Neural progenitor cell (in vitro differentiated cells): ENCODE measurements at regions not wholly inside any gene's neighbourhood (a gene's known extent, or its start where the extent isn't known, plus 50 kb on each side); places are given as distances from the start of the nearest gene placed in this dataset.

Experiments
- CTCF ChIP-seq: fragments of 200-600 bp; sonication (generic); IDR thresholded peaks from 2 replicates; pipeline ENCODE4 v1.5.1; 2017; ENCODE audit warnings: antibody characterized with exemption, mild to moderate bottlenecking
- EZH2 ChIP-seq: fragments of 200-600 bp; sonication (generic); IDR thresholded peaks from 2 replicates; pipeline ENCODE4 v1.6.1; 2017; ENCODE audit warnings: antibody characterized with exemption, mild to moderate bottlenecking, moderate library complexity
- EZH2phosphoT487 ChIP-seq: fragments of 200-600 bp; sonication (generic); IDR thresholded peaks from 2 replicates; pipeline ENCODE4 v1.6.1; 2017; ENCODE audit warnings: antibody characterized with exemption

GRCh38 chr3:82129221-82129801, 367.9 kb upstream of the GBE1 start:
- TF ChIP-seq CTCF (no peak), EZH2phosphoT487 (no peak), EZH2 (no peak)
